Activated CD4-positive, alpha-beta T cell treated with anti-CD3 and anti-CD28 coated beads, Interleukin-2, amount 50 U/mL, for 1 hour (primary cell): ENCODE measurements at regions not wholly inside any gene's neighbourhood (a gene's known extent, or its start where the extent isn't known, plus 50 kb on each side); places are given as distances from the start of the nearest gene placed in this dataset.

Source experiments
- DNase-seq: peaks from one replicate; pipeline ENCODE4 v3.0.0-alpha.2; 2020

GRCh38 chr2:18819566-18819965 is 230.2 kb upstream of the NT5C1B start:
- no peak for DNase-seq

DNA sequence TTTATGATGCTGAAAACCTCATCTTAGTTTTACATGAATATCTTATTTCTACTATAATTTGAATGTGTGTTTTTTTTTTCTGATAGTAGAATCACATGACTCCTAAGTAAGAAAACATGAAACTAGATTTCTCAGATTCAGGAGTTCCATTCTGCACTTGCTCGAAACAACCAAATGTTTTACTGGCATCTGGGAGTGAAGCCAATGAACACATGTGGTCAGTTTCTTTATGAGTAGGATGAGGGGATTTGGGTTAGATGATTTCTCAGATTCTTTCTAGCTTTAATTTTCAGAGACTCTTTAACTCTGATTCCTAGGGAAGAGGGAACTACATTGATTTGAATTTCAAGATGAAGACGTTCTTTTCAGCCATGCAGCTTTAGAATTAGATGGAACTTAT is 225.0 kb upstream of the NT5C1B start:
- DNase-seq, result no peak

GRCh38 chr2:18804536-18804935 is 215.2 kb upstream of the NT5C1B start:
- no peak for DNase-seq

DNA sequence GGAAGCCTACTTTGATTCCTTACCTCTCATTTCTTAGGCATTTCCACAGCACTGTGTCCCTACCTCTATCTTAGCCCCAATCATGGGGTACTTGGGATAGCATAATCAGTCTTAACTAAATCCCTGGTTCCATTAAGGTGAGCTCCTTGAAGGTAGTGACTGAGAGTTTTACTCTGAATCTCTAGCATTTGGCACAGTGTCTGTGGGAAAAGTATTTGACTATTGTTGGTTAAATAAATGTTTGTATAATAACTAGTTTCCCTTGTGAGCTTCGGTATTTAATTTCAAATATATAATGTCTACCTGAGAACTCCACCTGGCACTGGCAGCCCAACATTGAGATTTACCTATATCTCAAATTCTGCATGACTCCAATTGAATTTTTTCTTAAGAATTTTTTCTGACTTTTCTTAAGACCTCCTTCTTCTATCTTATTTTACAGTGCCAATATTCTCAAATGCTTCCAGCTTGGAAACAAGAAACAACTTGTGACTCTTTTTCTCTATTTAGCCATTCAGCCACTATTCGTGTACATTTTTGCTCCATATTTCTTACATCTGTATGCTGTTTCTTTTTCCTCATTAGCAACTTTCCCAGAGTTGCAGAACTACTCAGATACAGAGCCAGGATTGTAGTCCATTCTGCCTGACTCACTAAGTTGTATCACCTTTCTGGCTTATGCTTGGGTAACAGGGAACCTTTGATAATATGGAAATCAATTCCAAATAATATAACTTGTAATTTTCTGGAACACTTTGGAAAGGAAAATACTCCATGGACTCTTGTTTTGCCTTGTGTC is 214.0 kb upstream of the NT5C1B start:
- DNase-seq, result no peak

DNA sequence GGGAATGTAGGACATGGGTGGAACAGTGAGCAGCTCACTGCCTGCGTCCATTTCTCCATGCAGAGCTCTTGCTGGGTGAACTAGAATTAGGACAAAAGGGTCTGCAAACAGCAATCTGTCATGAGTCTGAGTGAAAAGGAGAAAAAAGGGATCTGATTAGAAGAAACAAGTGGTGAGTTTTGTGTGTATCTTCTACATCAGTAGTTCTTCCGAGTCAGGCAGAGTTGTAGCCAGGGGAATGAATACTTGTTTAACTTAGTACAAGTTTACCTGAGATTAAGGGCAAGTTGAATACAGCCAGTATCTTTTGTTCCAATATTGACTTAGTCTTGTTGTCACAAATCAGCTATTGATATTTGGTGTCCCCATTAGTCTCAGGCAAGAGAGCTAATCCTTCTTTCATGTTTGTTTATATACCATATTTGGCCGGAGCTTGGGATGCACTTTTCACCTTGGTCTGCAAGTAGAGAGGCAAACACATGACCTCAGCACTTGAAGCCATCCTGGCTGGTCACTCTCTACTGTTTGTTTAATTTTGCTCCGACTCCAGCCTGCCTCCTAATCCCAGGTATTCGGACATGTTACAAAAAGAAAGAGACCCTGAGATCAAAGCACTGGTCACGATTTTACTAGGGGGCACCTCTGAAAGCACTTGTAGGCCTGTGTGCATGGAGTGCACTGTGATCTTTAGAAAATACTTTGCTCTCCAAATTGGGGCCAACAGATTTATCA is 211.0 kb upstream of the NT5C1B start:
- DNase-seq, result no peak

- DNase-seq, result no peak
Measured at GRCh38 chr2:18799397-18799796, 210.0 kb upstream of the NT5C1B start.

GRCh38 chr2:18797133-18797845 is 207.9 kb upstream of the NT5C1B start:
- DNase-seq, result no peak

DNA sequence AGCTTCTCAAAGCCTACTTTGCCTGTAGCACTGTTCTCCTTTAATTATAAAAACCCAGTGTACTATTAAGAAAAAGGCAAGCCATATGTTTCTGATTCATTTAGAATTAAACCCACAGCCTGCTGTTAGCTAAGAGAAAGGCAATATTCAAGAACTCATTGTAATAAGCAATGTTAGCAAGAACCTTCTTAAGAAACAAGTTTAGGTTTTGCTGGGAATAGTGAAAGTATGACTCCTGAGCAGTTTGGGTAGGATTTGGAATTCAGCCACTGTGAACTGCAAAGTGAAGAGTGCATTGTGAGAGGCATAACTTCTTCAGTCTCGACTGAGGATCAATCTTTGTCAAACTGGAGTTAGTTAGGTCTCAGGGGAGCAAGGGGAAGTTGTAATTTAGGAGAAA is 206.5 kb upstream of the NT5C1B start:
- DNase-seq, result no peak

DNA sequence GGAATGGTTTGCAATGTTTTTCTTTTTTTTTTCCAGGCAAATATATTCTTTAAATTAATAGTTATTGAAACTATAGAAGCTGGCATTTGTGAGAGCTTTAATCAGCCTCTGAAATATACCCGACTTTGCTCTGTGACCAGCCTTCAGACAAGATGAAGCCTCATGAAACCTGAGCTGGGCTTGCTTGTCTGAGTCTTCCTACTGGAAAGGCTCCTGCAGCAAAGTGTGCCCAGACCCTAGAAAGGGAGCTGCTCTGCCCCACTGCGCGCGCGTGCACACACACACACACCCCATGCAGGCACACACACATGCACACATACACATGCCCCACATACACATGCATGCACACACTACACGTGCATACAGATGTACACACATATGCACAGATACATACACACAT is 203.3 kb upstream of the NT5C1B start:
- no peak for DNase-seq

GRCh38 chr2:18792226-18792629 is 202.9 kb upstream of the NT5C1B start:
- DNase-seq, result no peak

DNA sequence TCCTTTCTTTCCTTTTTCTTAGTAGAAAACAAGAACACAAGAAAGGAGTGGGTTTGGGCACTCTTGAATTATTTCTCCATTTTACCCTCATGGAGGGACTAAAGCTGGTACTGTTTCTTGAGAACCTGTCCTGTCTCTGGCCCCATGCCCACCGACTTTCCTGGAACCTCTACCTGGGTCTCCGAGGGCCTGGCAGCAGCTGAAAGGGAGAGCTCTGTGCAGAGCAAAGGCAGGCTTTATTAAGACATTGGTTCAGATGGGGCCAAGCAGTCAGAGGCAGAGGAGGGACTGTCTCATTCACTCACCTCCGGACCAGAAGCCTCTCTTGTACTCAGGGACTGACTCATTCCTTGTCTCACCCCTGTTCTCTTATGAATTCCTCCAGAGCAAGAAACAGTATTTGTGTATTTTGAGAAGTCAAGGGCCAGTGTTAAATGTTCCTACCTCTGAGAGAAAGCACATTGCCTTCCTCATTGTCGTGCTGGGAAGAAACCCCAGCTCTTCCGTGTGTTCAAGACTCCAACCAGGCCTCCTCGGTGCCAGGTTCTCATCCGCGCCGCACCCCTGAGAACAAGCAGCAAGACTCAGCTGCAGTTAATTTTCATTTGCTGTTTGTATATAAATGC is 201.9 kb upstream of the NT5C1B start:
- DNase-seq, result no peak

DNA sequence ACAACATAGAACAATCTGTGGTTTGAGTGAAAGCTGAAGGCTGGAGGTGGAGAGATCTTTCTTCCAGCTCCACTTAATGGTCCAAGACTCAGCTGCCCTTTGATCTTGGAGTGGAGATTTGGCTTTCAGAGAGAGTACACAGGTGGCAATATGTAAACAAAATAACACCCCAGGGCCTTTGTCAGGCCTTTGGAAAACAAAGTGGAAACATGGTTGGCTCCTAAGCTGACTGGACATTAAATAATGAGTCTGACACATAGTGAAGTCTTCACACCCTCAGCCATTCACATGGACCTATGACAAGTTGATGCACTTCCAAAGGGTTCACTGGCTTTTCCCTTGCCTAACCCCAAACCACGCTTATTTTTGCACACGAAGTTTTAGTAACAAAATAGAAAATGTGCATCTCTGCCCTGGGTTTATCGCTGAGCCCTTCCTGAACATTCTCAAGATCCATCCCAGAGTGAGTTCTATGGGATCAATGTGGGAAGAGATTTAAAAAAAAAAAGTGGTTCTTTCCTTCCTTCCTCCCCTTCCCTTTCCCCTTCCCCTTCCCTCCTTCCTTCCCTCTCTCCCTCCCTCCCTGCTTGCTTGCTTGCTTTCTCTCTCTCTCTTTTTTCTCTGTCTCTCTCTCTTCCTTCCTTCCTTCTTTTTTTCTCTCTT is 201.3 kb upstream of the NT5C1B start:
- no peak for DNase-seq

DNA sequence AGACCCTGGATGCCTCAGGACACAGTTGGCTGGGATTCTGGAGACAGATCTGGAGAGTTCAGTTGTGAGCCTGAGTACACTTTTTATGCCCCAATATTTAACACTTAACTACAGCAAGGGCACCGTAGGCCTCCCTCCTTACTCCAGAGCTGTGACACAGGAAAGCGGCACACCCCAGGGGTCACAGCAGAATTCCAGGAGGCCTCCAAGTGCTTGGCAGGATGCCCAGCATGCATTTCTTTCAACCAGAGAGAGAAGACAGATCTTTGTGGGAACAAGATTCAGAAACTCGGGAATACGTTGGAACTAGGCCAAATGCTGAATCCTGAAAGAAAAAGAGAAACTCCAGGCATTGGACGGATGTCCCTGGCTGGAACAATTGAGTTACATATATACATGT is 199.2 kb upstream of the NT5C1B start:
- DNase-seq, result no peak

GRCh38 chr2:18787726-18788125 is 198.4 kb upstream of the NT5C1B start:
- no peak for DNase-seq

- no peak for DNase-seq
Measured at GRCh38 chr2:18784245-18784644, 194.9 kb upstream of the NT5C1B start.

- DNase-seq, result no peak
Measured at GRCh38 chr2:18781541-18782280, 192.3 kb upstream of the NT5C1B start.

GRCh38 chr2:18777250-18777812 is 188.0 kb upstream of the NT5C1B start:
- DNase-seq, result no peak

GRCh38 chr2:18771212-18771611 is 181.8 kb upstream of the NT5C1B start:
- no peak for DNase-seq

GRCh38 chr2:18763338-18763737 is 174.0 kb upstream of the NT5C1B start:
- no peak for DNase-seq

DNA sequence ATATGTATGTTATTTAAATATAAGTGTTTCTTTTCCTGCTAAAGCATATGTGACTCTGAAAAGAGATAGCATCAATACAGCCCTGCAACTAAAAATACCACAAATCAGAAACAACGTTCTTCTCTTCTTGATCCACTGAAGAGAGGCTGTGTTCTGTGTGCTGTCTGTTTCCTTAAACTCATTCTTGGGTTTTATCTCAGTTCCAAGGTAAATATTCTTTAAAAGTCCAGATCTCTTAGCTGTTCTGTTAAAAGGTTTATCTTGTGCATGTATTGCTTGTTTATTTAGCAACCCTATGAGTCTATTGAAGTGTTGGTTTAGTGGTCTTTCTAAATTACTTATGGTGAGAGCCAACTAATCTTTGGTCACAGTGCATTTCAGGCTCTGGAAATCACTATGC is 173.3 kb upstream of the NT5C1B start:
- DNase-seq, result no peak

GRCh38 chr2:18754286-18754685 is 164.9 kb upstream of the NT5C1B start:
- no peak for DNase-seq

GRCh38 chr2:18753722-18754121 is 164.4 kb upstream of the NT5C1B start:
- DNase-seq, result no peak
